Inflammatory macrophage treated with lipopolysaccharide for 4 hours (primary cell): ENCODE measurements at regions not wholly inside any gene's neighbourhood (a gene's known extent, or its start where the extent isn't known, plus 50 kb on each side); places are given as distances from the start of the nearest gene placed in this dataset.

Source experiments
- DNase-seq: peaks from one replicate; pipeline ENCODE4 v3.0.0-alpha.2; 2020

GRCh38 chr3:150116196-150116595, 145.5 kb upstream of the PFN2 start:
- no peak for DNase-seq

GRCh38 chr3:150114873-150115540, 144.3 kb upstream of the PFN2 start:
- no peak for DNase-seq

GRCh38 chr3:150114273-150114672, 143.6 kb upstream of the PFN2 start:
- DNase-seq: no peak

- no peak for DNase-seq
Observed at GRCh38 chr3:150110097-150110496, 139.4 kb upstream of the PFN2 start.

- no peak for DNase-seq
Observed at GRCh38 chr3:150107429-150108175, 136.9 kb upstream of the PFN2 start.

- no peak for DNase-seq
Observed at GRCh38 chr3:150106740-150107428, 136.2 kb upstream of the PFN2 start.

GRCh38 chr3:150105886-150106612, 135.4 kb upstream of the PFN2 start:
- no peak for DNase-seq

GRCh38 chr3:150105025-150105424, 134.3 kb upstream of the PFN2 start:
- no peak for DNase-seq

GRCh38 chr3:150104564-150104963, 133.9 kb upstream of the PFN2 start:
- no peak for DNase-seq

GRCh38 chr3:150101016-150101415, 130.3 kb upstream of the PFN2 start:
- DNase-seq: no peak

- no peak for DNase-seq
Observed at GRCh38 chr3:150098621-150099020, 127.9 kb upstream of the PFN2 start.

- no peak for DNase-seq
Observed at GRCh38 chr3:150097588-150097890, 126.8 kb upstream of the PFN2 start.

GRCh38 chr3:150096700-150097587, 126.2 kb upstream of the PFN2 start:
- DNase-seq: no peak

- DNase-seq: no peak
Observed at GRCh38 chr3:150094150-150094933, 123.6 kb upstream of the PFN2 start.

- DNase-seq: no peak
Observed at GRCh38 chr3:150091626-150092025, 120.9 kb upstream of the PFN2 start.

GRCh38 chr3:150090877-150091276, 120.2 kb upstream of the PFN2 start:
- no peak for DNase-seq

GRCh38 chr3:150090006-150090405, 119.3 kb upstream of the PFN2 start:
- DNase-seq: no peak

GRCh38 chr3:150084128-150084527, 113.4 kb upstream of the PFN2 start:
- no peak for DNase-seq

- DNase-seq: no peak
Observed at GRCh38 chr3:150083655-150084042, 113.0 kb upstream of the PFN2 start.

GRCh38 chr3:150082898-150083654, 112.4 kb upstream of the PFN2 start:
- no peak for DNase-seq

- no peak for DNase-seq
Observed at GRCh38 chr3:150081084-150081483, 110.4 kb upstream of the PFN2 start.
